ENCODE measurements at regions not wholly inside any gene's neighbourhood (a gene's known extent, or its start where the extent isn't known, plus 50 kb on each side); places are given as distances from the start of the nearest gene placed in this dataset.

DNA sequence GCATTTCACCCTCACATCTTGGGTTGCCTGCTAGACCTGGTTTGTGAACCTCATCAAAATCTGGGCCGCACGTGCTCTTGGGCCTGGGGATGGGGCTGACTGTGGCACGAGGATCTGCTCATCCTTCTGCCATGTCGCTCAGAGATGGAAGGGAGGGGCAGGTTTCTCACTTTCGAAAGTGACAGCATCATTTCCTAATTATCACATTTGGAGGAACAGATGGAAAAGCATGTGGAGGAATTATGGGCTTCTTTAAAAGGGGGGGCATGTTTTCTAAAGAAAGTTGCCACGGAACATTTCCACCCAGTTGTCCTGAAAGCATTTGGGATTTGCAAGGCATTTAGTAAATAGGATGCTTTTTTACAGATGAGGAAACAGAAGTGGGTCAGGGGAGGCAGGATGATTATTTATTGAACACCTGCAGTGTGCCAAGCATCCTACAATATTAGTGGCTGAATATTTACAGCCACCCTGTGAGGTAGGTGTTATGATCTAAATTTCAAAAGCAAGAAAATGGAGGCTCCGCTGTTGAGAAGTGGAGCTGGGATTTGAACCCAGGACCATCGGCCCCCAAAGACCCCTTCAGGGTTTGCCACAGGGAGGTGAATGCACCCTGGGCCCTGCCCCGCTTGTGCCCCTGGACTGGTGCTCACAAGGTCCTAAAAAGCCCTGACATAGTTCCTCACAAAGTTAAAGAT, 104.2 kb upstream of the MYCN start:
- no peak for ATAC-seq
- Mint-ChIP-seq H3K4me1 (ENCODE audit: low read depth) (no peaks in the 10 kb centered on the region), H3K9me3 (ENCODE audit: insufficient read depth) (no peaks in the 10 kb centered on the region), H3K27me3 (ENCODE audit: low read depth) (no peaks in the 10 kb centered on the region), H3K4me3 (no peak overlapping the region), H3K27ac (no peak overlapping the region), H3K36me3 (ENCODE audit: low read depth) (no peaks in the 10 kb centered on the region)
- CTCF ChIA-PET, result no interaction called here
- no peak for DNase-seq
- POLR2A ChIA-PET, result no interaction called here

- ChIA-PET CTCF (no interaction called here), POLR2A (no interaction called here)
- Mint-ChIP-seq H3K36me3 (ENCODE audit: low read depth) (no peaks in the 10 kb centered on the region), H3K27me3 (ENCODE audit: low read depth) (no peaks in the 10 kb centered on the region), H3K4me1 (ENCODE audit: low read depth) (no peaks in the 10 kb centered on the region), H3K9me3 (ENCODE audit: insufficient read depth) (no peaks in the 10 kb centered on the region), H3K27ac (no peak overlapping the region), H3K4me3 (no peak overlapping the region)
- DNase-seq (no peak), ATAC-seq (no peak)
These were observed 103.4 kb upstream of the MYCN start for GRCh38 chr2:15836689-15837610.

DNA sequence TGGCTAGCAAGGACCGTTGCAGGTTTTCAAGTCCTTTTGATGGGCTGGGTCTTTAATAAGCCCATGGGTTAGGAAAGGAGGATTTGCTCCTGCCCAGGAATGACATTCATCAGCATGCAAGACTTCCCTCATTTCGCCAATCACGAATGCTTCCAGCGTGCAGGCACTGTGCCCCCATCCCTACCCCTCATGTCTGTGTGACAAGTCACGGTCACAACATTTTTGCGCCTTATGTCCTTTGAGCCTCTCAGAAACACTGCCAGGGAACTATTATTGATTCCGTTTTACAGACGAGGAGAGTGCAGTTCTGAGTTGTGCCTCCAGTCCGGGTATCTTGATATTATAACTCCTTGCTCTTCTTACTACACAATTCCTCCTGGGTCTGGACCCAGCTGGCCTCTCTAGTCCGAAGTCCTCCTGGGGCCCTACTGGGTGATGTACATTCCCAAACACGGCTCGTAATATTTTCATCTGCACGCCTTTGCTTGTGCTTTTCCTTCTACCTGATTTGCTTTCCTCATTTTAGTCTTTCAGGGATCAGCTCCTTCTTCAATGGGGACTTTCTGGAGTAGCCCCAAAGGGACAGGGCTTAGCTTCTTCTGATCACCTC, 101.8 kb upstream of the MYCN start:
- H3K9me3 Mint-ChIP-seq (ENCODE audit: insufficient read depth), result no peaks in the 10 kb centered on the region
- no peak for ATAC-seq
- no peaks in the 10 kb centered on the region for H3K4me1 Mint-ChIP-seq (ENCODE audit: low read depth)
- no peak overlapping the region for H3K4me3 Mint-ChIP-seq
- H3K27me3 Mint-ChIP-seq (ENCODE audit: low read depth), result no peaks in the 10 kb centered on the region
- CTCF ChIA-PET, result no interaction called here
- no peaks in the 10 kb centered on the region for H3K36me3 Mint-ChIP-seq (ENCODE audit: low read depth)
- POLR2A ChIA-PET, result no interaction called here
- H3K27ac Mint-ChIP-seq, result no peak overlapping the region
- no peak for DNase-seq

DNA sequence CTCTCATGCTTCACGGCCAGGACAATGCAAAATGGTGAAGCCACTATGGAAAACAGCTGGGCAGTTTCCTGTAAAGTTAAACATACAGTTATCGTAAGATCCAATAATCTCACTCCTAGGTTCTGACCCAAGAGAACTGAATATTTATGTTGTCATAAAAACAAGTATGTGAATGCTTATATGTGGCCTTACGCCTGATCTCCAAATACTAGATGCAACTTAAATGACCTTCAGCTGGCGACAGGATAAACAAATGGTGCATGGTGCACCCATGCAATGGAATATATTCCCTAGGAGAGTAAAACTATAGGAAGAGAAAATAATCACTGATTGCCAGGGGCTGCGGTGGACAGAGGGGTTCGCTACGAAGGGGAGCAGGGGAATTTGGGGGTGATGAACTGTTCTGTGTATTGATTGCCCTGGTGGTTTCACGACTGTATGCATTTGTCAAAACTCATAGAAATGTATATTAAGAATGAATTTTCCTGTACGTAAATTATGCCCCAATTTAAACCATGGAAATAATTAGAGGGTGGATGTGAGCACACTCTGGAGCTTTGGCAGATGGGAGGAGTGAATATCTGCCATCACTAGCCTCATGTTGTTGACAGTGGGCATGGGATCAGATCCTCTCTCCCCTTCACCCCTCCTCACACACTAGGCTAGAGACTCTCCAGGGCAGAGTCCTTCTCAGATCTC, 100.8 kb upstream of the MYCN start:
- Mint-ChIP-seq H3K9me3 (ENCODE audit: insufficient read depth) (no peaks in the 10 kb centered on the region), H3K27me3 (ENCODE audit: low read depth) (no peaks in the 10 kb centered on the region), H3K27ac (no peak overlapping the region), H3K36me3 (ENCODE audit: low read depth) (no peaks in the 10 kb centered on the region), H3K4me1 (ENCODE audit: low read depth) (no peaks in the 10 kb centered on the region), H3K4me3 (no peak overlapping the region)
- CTCF ChIA-PET, result no interaction called here
- POLR2A ChIA-PET, result no interaction called here
- ATAC-seq, result no peak
- DNase-seq, result no peak

DNA sequence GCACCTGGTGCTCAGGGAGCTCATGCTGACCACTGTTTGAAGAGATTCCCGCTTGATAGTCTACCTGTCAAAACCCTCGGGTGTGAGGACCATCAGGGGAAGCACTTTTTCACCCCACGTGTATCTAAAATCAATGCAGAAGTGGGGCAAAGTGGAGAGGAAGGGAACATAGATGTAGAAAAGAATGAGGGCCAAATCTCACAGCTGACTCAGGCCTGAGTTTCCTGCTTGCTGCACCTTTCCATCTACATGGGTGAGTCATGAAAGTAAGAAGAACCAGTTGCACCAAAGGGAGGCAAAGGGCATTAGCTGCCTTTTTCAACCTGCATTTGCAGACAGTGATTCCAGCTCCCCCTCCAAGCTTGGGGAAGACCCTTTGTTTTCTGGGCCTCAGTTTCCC, 100.2 kb upstream of the MYCN start:
- no peak for ATAC-seq
- no peak overlapping the region for H3K4me3 Mint-ChIP-seq
- H3K4me1 Mint-ChIP-seq (ENCODE audit: low read depth), result no peaks in the 10 kb centered on the region

GRCh38 chr2:15840969-15841368, 99.4 kb upstream of the MYCN start:
- no peak overlapping the region for H3K4me3 Mint-ChIP-seq

More for the DNA sequence above, 100.2 kb upstream of the MYCN start:
- Mint-ChIP-seq H3K36me3 (ENCODE audit: low read depth) (no peaks in the 10 kb centered on the region), H3K27me3 (ENCODE audit: low read depth) (no peaks in the 10 kb centered on the region), H3K9me3 (ENCODE audit: insufficient read depth) (no peaks in the 10 kb centered on the region), H3K27ac (no peak overlapping the region)
- ChIA-PET CTCF (no interaction called here), POLR2A (no interaction called here)
- DNase-seq, result no peak

GRCh38 chr2:15841776-15842560, 98.4 kb upstream of the MYCN start:
- no peak overlapping the region for H3K4me3 Mint-ChIP-seq
- H3K27me3 Mint-ChIP-seq (ENCODE audit: low read depth), result no peaks in the 10 kb centered on the region
- ATAC-seq (no peak), DNase-seq (no peak)
- H3K4me1 Mint-ChIP-seq (ENCODE audit: low read depth), result no peaks in the 10 kb centered on the region
- H3K36me3 Mint-ChIP-seq (ENCODE audit: low read depth), result no peaks in the 10 kb centered on the region
- H3K9me3 Mint-ChIP-seq (ENCODE audit: insufficient read depth), result no peaks in the 10 kb centered on the region
- ChIA-PET POLR2A (no interaction called here), CTCF (no interaction called here)
- H3K27ac Mint-ChIP-seq, result no peak overlapping the region

More at GRCh38 chr2:15840969-15841368, 99.4 kb upstream of the MYCN start:
- DNase-seq, result no peak
- POLR2A ChIA-PET, result no interaction called here
- no peaks in the 10 kb centered on the region for H3K27me3 Mint-ChIP-seq (ENCODE audit: low read depth)
- H3K9me3 Mint-ChIP-seq (ENCODE audit: insufficient read depth), result no peaks in the 10 kb centered on the region
- H3K36me3 Mint-ChIP-seq (ENCODE audit: low read depth), result no peaks in the 10 kb centered on the region
- no peak overlapping the region for H3K27ac Mint-ChIP-seq
- ATAC-seq, result no peak
- no peaks in the 10 kb centered on the region for H3K4me1 Mint-ChIP-seq (ENCODE audit: low read depth)
- CTCF ChIA-PET, result no interaction called here

- no peaks in the 10 kb centered on the region for H3K27me3 Mint-ChIP-seq (ENCODE audit: low read depth)
- H3K4me1 Mint-ChIP-seq (ENCODE audit: low read depth), result no peaks in the 10 kb centered on the region
- no peaks in the 10 kb centered on the region for H3K9me3 Mint-ChIP-seq (ENCODE audit: insufficient read depth)
- no peak for ATAC-seq
- H3K4me3 Mint-ChIP-seq, result no peak overlapping the region
- no peaks in the 10 kb centered on the region for H3K36me3 Mint-ChIP-seq (ENCODE audit: low read depth)
- CTCF ChIA-PET, result no interaction called here
- H3K27ac Mint-ChIP-seq, result no peak overlapping the region
- DNase-seq, result no peak
- POLR2A ChIA-PET, result no interaction called here
These were observed 97.3 kb upstream of the MYCN start for GRCh38 chr2:15842758-15843666.

GRCh38 chr2:15844211-15844801, 96.0 kb upstream of the MYCN start:
- POLR2A ChIA-PET, result no interaction called here

GRCh38 chr2:15845294-15845693, 95.1 kb upstream of the MYCN start:
- no peak for DNase-seq
- Mint-ChIP-seq H3K27me3 (ENCODE audit: low read depth) (no peaks in the 10 kb centered on the region), H3K36me3 (ENCODE audit: low read depth) (no peaks in the 10 kb centered on the region), H3K4me1 (ENCODE audit: low read depth) (no peaks in the 10 kb centered on the region), H3K27ac (no peak overlapping the region), H3K9me3 (ENCODE audit: insufficient read depth) (no peaks in the 10 kb centered on the region), H3K4me3 (no peak overlapping the region)
- CTCF ChIA-PET, result no interaction called here
- no peak for ATAC-seq
- POLR2A ChIA-PET, result no interaction called here

More at GRCh38 chr2:15844211-15844801, 96.0 kb upstream of the MYCN start:
- Mint-ChIP-seq H3K9me3 (ENCODE audit: insufficient read depth) (no peaks in the 10 kb centered on the region), H3K27ac (no peak overlapping the region), H3K36me3 (ENCODE audit: low read depth) (no peaks in the 10 kb centered on the region), H3K27me3 (ENCODE audit: low read depth) (no peaks in the 10 kb centered on the region), H3K4me3 (no peak overlapping the region), H3K4me1 (ENCODE audit: low read depth) (no peaks in the 10 kb centered on the region)
- ATAC-seq (no peak), DNase-seq (no peak)
- CTCF ChIA-PET, result no interaction called here
